Gastrocnemius medialis (tissue), 4 donors: ENCODE measurements at regions not wholly inside any gene's neighbourhood (a gene's known extent, or its start where the extent isn't known, plus 50 kb on each side); places are given as distances from the start of the nearest gene placed in this dataset.
"Not testable (repeated sequence)": the region's sequence is repeated elsewhere in the genome, so short reads cannot be mapped to it uniquely, and the experiment has no call there.

Source experiments
- ATAC-seq, 2 donors: fragments of 150-250 bp; one replicate each; pipeline ENCODE4 v1.9.1; 2016
- DNase-seq, 2 donors: peaks; one replicate each; pipeline ENCODE4 v3.0.0-alpha.2; 2019
- H3K27ac ChIP-seq, 4 donors: fragments of 200-600 bp; sonication (generic); 1 replicate in 1 of 4; 2 replicates in 3 of 4; pipeline ENCODE4 v1.5.1; 2016 to 2018; ENCODE audit warnings: mild to moderate bottlenecking in 2 of 4, moderate library complexity in 1 of 4
- H3K27me3 ChIP-seq, 3 donors: fragments of 200-600 bp; sonication (generic) in 2 of 3; 1 replicate in 1 of 3; 2 replicates in 2 of 3; pipeline versions ENCODE4 v1.5.1 to v1.6.0; 2016 to 2019; ENCODE audit warnings: mild to moderate bottlenecking in 1 of 3, moderate library complexity in 1 of 3
- H3K36me3 ChIP-seq, 2 donors: fragments of 200-600 bp; sonication (generic) in 1 of 2; one replicate each; pipeline ENCODE4 v1.5.1; 2017 to 2018
- H3K4me1 ChIP-seq, 2 donors: fragments of 200-600 bp; sonication (generic) in 1 of 2; one replicate each; pipeline ENCODE4 v1.5.1; 2016 to 2017; ENCODE audit warnings: mild to moderate bottlenecking in 2 of 2
- H3K4me3 ChIP-seq, 4 donors: fragments of 200-600 bp; sonication (generic) in 3 of 4; 1 replicate in 1 of 4; 2 replicates in 3 of 4; pipeline ENCODE4 v1.5.1; 2016 to 2019; ENCODE audit warnings: mild to moderate bottlenecking in 2 of 4
- H3K9me3 ChIP-seq, 3 donors: fragments of 200-600 bp; sonication (generic) in 2 of 3; 1 replicate in 1 of 3; 2 replicates in 2 of 3; pipeline ENCODE4 v1.5.1; 2016 to 2019
- POLR2A ChIP-seq, 2 donors: fragments of 450-650 bp; IDR thresholded peaks; one replicate each; pipeline ENCODE4 v1.6.1; 2017; ENCODE audit warnings: antibody characterized with exemption in 2 of 2, mild to moderate bottlenecking in 2 of 2, moderate library complexity in 2 of 2
- in situ Hi-C, 4 donors: fragments of 200-750 bp; cut with MboI; loops; one replicate each; pipeline versions ENCODE4 v1.15.0 to v1.8.0; 2017; ENCODE audit warnings: low sequenced_read_pairs in 4 of 4
- intact Hi-C: fragments of 100-400 bp; cut with DNase I; formaldehyde crosslinking; loops from one replicate; pipeline ENCODE4 v1.15.1; 2023; ENCODE audit warnings: low total_unique reads
- TF ChIP-seq, protein P1 (sequence below), 5 experiments: fragments of 450-650 bp in 3 of 5; fragments of 200-600 bp in 2 of 5; sonication (generic) in 2 of 5; IDR thresholded peaks in 4 of 5; conservative IDR thresholded peaks in 1 of 5; 1 replicate in 4 of 5; 2 replicates in 1 of 5; pipeline ENCODE4 v1.5.1; 2016 to 2019; ENCODE audit warnings: antibody characterized with exemption in 5 of 5, mild to moderate bottlenecking in 3 of 5, moderate library complexity in 3 of 5

DNA sequence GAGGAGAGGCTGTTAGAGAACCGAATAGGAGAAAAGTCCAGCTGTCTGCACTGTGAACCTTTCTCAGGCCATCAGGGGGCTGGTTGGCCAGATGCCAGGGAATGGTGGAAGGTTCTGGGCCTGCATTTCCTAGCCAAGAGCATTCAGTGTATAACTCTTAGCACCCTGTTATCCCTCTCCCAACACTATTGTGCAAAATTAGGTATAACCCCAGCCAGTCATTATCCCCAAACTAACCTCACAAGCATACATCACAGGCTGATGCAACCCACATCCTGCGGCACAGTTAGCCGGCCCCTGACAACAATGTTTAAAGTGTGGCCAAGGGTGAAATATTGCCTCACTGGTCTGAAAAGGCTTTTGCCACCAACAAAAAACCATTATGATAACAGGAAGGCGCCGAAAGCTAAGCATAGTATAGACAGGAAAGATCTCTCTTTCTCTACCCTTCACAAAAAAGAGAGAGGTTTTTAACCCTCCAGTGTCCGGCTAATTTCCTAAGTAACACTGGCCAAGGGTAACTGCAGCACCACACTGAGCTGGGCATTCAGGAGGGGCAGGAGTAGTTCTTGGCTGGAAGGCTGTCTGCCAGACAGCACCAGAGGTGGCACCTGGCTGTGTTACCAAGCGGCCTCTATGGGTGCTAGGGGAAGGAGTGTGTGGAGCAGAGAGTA, 77.3 kb upstream of the BCAR3 start:
- Histone ChIP-seq H3K27me3 (no peaks in the 10 kb centered on the region), H3K4me1 (peaks cover 3% of the 10 kb centered on the region in 2 donors), H3K9me3 (no peaks in the 10 kb centered on the region), H3K36me3 (no peaks in the 10 kb centered on the region), H3K4me3 (no peak overlapping the region), H3K27ac (no peak overlapping the region)
- in situ Hi-C loops: no loop called here
- no peak for TF ChIP-seq POLR2A (IDR thresholded peaks at IDR 0.05)
- TF ChIP-seq, protein P1, sequence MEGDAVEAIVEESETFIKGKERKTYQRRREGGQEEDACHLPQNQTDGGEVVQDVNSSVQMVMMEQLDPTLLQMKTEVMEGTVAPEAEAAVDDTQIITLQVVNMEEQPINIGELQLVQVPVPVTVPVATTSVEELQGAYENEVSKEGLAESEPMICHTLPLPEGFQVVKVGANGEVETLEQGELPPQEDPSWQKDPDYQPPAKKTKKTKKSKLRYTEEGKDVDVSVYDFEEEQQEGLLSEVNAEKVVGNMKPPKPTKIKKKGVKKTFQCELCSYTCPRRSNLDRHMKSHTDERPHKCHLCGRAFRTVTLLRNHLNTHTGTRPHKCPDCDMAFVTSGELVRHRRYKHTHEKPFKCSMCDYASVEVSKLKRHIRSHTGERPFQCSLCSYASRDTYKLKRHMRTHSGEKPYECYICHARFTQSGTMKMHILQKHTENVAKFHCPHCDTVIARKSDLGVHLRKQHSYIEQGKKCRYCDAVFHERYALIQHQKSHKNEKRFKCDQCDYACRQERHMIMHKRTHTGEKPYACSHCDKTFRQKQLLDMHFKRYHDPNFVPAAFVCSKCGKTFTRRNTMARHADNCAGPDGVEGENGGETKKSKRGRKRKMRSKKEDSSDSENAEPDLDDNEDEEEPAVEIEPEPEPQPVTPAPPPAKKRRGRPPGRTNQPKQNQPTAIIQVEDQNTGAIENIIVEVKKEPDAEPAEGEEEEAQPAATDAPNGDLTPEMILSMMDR (IDR thresholded peaks at IDR 0.05 in 4 of 5, conservative IDR thresholded peaks at IDR 0.05 in 1 of 5): no peak
- intact Hi-C loops: no loop called here
- DNase-seq (no peak), ATAC-seq (no peak)

DNA sequence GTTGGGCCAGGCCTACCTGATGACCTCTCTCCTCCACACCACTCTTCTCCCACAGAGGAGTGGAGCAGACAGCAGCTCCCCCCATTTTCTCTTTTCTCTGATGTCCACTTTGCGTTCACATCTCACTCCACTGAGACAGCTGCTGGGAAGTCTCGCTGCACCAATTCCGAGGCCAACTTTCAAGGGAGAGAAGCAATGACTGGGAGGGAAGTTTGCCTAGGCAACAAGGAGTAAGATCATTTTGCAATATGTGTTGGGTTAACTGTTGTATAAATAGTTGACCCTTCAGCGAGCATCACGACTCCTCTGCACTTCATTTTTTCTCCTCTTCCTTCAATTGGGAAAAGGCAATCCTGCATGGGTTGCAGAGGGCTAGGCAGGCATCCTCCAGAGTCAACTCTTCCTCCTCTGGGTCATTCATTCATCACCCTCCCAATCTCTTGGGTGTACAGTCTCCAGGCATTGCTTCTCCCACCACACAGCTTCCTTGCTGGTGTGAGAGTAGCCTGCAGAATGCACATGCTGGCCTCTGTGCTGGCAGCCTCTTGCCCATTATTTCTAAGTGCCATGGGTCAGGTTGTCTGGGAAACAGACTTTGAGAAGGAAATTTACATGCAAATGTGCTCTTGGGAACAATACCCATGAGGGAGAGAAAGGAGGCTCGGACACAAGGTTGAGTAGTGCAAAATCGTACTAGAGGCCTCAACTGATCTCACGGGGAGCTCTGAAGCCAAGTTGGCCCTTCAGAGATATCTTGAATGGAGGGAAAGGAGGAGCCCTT, 75.8 kb upstream of the BCAR3 start:
- no peaks in the 10 kb centered on the region for H3K36me3 ChIP-seq
- no peaks in the 10 kb centered on the region for H3K9me3 ChIP-seq
- no peak overlapping the region for H3K4me3 ChIP-seq
- TF ChIP-seq POLR2A (IDR thresholded peaks at IDR 0.05): no peak
- TF ChIP-seq, protein P1 (IDR thresholded peaks at IDR 0.05 in 4 of 5, conservative IDR thresholded peaks at IDR 0.05 in 1 of 5): no peak
- intact Hi-C loops: no loop called here
- H3K27ac ChIP-seq: no peak overlapping the region
- peaks cover 10% of the 10 kb centered on the region in 2 donors for H3K4me1 ChIP-seq
- in situ Hi-C loops: no loop called here
- ATAC-seq (no peak), DNase-seq (no peak)
- H3K27me3 ChIP-seq: no peaks in the 10 kb centered on the region

DNA sequence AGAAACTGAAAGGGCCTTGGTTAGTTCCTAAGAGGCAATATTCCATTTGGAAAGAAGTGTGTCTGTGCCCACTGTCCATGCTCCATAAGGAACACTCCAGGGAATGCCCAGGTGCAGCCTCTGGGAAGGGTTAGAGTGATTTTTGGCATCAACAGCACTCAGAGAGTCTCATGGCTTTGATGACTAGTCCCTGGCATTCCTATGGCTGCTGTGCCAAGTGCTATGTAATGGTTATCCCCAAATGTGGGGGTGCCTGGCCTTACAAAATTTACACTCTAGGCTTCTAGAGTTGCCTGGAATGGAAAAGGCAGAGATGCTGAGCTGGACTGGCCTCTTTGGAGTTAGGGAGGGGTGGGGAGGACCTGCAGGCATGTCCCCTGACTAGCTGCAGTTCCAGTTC, 75.0 kb upstream of the BCAR3 start:
- in situ Hi-C loops: no loop called here
- H3K27me3 ChIP-seq: no peaks in the 10 kb centered on the region
- H3K36me3 ChIP-seq: no peaks in the 10 kb centered on the region
- no peak overlapping the region for H3K27ac ChIP-seq
- no peak for TF ChIP-seq POLR2A (IDR thresholded peaks at IDR 0.05)
- TF ChIP-seq, protein P1 (IDR thresholded peaks at IDR 0.05 in 4 of 5, conservative IDR thresholded peaks at IDR 0.05 in 1 of 5): no peak
- no peaks in the 10 kb centered on the region for H3K9me3 ChIP-seq
- ATAC-seq (no peak), DNase-seq (no peak)
- no peak overlapping the region for H3K4me3 ChIP-seq
- H3K4me1 ChIP-seq: peaks cover 17 to 18% of the 10 kb centered on the region in 2 donors
- intact Hi-C loops: no loop called here

DNA sequence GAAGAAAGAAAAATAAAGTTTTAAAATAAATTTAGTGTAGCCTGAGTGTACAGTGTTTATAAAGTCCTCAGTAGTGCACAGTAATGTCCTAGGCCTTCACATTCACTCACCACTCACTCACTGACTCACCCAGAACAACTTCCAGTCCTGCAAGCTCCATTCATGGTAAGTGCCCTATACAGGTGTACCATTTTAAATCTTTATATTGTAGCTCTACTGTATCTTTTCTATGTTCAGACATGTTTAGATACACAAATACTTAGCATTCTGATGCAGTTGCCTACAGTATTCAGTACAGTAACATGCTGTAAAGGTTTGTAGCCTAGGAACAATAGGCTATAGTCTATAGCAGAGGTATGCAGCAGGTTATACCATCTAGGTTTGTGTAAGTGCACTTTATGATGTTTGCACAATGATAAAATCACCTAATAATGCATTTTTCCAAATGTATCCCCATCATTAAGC, 73.6 kb upstream of the BCAR3 start:
- not testable (repeated sequence) for H3K27me3 ChIP-seq

More for the DNA sequence above, 73.6 kb upstream of the BCAR3 start:
- H3K4me3 ChIP-seq, H3K9me3 ChIP-seq, H3K36me3 ChIP-seq, intact Hi-C loops, ATAC-seq, H3K27ac ChIP-seq, DNase-seq, in situ Hi-C loops: not testable (repeated sequence)
- peaks cover 25 to 30% of the 10 kb centered on the region in 2 donors for H3K4me1 ChIP-seq
